Activated naive CD8-positive, alpha-beta T cell treated with anti-CD3 and anti-CD28 coated beads for 36 hours (primary cell): ENCODE measurements at regions not wholly inside any gene's neighbourhood (a gene's known extent, or its start where the extent isn't known, plus 50 kb on each side); places are given as distances from the start of the nearest gene placed in this dataset.

Experiments
- DNase-seq: peaks from one replicate; pipeline ENCODE4 v3.0.0; 2021
- H3K27ac Mint-ChIP-seq: one replicate; pipeline ENCODE4 v1.8.0; 2022; ENCODE audit warnings: mild to moderate bottlenecking, moderate library complexity, mixed read lengths
- H3K27me3 Mint-ChIP-seq: one replicate; pipeline ENCODE4 v1.8.0; 2022; ENCODE audit warnings: mild to moderate bottlenecking, mixed read lengths
- H3K36me3 Mint-ChIP-seq: one replicate; pipeline ENCODE4 v1.8.0; 2021; ENCODE audit warnings: mild to moderate bottlenecking, mixed read lengths
- H3K4me1 Mint-ChIP-seq: one replicate; pipeline ENCODE4 v1.8.0; 2021; ENCODE audit warnings: mixed read lengths
- H3K4me3 Mint-ChIP-seq: one replicate; pipeline ENCODE4 v1.8.0; 2022; ENCODE audit warnings: mild to moderate bottlenecking, moderate library complexity, mixed read lengths
- H3K9me3 Mint-ChIP-seq: one replicate; pipeline ENCODE4 v1.8.0; 2022; ENCODE audit warnings: mixed read lengths

DNA sequence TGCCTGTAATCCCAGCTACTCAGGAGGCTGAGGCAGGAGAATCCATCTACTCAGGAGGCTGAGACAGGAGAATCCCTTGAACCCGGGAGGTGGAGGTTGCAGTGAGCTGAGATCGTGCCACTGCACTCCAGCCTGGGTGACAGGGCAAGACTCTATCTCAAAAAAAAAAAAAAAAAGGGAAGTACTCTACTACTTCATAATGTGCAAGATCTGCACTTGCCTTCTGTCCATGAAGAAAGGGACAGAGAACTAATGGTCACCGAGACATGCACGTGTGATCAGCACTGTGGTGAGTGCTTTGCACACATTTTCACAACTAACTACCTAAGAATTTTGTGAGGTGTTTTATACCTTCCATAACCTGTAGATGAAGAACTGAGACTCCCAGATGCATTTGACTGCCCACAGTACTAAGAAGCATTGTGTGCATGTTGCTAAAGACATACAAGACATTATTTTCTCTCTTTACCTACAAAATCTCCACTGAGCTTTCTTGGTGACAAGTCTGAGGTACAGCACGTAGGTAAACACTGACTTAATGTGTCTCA is 784.8 kb upstream of the ID2 start:
- Mint-ChIP-seq H3K9me3 (no peaks in the 10 kb centered on the region), H3K27me3 (peaks cover 5% of the 10 kb centered on the region), H3K4me1 (peaks cover 11% of the 10 kb centered on the region)

GRCh38 chr2:7899241-7899640 is 782.6 kb upstream of the ID2 start:
- peaks cover 11% of the 10 kb centered on the region for H3K4me1 Mint-ChIP-seq
- no peak overlapping the region for H3K27ac Mint-ChIP-seq
- no peaks in the 10 kb centered on the region for H3K9me3 Mint-ChIP-seq
- H3K27me3 Mint-ChIP-seq, result peaks cover 5% of the 10 kb centered on the region
- no peak for DNase-seq
- H3K4me3 Mint-ChIP-seq, result no peak overlapping the region
- H3K36me3 Mint-ChIP-seq, result no peaks in the 10 kb centered on the region

More for the DNA sequence above, 784.8 kb upstream of the ID2 start:
- Mint-ChIP-seq H3K27ac (no peak overlapping the region), H3K36me3 (no peaks in the 10 kb centered on the region), H3K4me3 (no peak overlapping the region)
- DNase-seq, result no peak

GRCh38 chr2:7899923-7900322 is 781.9 kb upstream of the ID2 start:
- no peak for DNase-seq
- Mint-ChIP-seq H3K9me3 (no peaks in the 10 kb centered on the region), H3K36me3 (no peaks in the 10 kb centered on the region), H3K27me3 (peaks cover 5% of the 10 kb centered on the region), H3K27ac (no peak overlapping the region), H3K4me1 (peaks cover 11% of the 10 kb centered on the region), H3K4me3 (no peak overlapping the region)

- Mint-ChIP-seq H3K4me3 (no peak overlapping the region), H3K27ac (no peak overlapping the region), H3K36me3 (no peaks in the 10 kb centered on the region), H3K9me3 (no peaks in the 10 kb centered on the region), H3K27me3 (peaks cover 5% of the 10 kb centered on the region), H3K4me1 (peaks cover 11% of the 10 kb centered on the region)
- DNase-seq, result no peak
These were observed 781.3 kb upstream of the ID2 start for GRCh38 chr2:7900593-7900992.

GRCh38 chr2:7902251-7902765 is 779.5 kb upstream of the ID2 start:
- DNase-seq, result no peak
- Mint-ChIP-seq H3K4me1 (peaks cover 11% of the 10 kb centered on the region), H3K9me3 (no peaks in the 10 kb centered on the region), H3K4me3 (no peak overlapping the region), H3K27me3 (peaks cover 5% of the 10 kb centered on the region), H3K27ac (no peak overlapping the region), H3K36me3 (no peaks in the 10 kb centered on the region)

DNA sequence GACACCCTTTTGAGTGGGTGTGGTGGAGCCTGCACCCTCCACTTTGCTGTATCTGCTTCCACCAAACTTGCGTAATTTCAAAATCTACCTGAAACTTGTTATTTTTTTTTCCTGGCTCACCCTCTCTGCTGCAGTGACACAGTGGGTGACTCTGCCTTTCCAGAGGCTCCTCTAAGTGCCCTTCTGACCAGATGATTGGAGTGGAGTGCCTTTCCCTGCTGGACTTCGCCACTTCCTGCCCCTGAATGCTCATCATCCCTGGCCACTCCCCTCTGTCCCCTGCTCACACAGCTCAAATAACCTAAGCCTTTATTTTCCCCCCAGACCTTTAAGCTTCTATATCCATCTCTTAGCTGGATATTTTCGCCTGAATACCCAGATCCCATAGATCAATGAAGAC is 777.5 kb upstream of the ID2 start:
- Mint-ChIP-seq H3K36me3 (no peaks in the 10 kb centered on the region), H3K4me3 (no peak overlapping the region), H3K9me3 (peaks cover 1% of the 10 kb centered on the region), H3K4me1 (peaks cover 7% of the 10 kb centered on the region), H3K27ac (no peak overlapping the region), H3K27me3 (peaks cover 5% of the 10 kb centered on the region)
- no peak for DNase-seq

GRCh38 chr2:7905756-7906155 is 776.1 kb upstream of the ID2 start:
- DNase-seq, result no peak

GRCh38 chr2:7906431-7906830 is 775.4 kb upstream of the ID2 start:
- no peaks in the 10 kb centered on the region for H3K36me3 Mint-ChIP-seq
- no peak overlapping the region for H3K27ac Mint-ChIP-seq
- no peaks in the 10 kb centered on the region for H3K4me1 Mint-ChIP-seq

More at GRCh38 chr2:7905756-7906155, 776.1 kb upstream of the ID2 start:
- H3K36me3 Mint-ChIP-seq, result no peaks in the 10 kb centered on the region
- H3K27ac Mint-ChIP-seq, result no peak overlapping the region
- H3K4me1 Mint-ChIP-seq, result peaks cover 2% of the 10 kb centered on the region
- no peak overlapping the region for H3K4me3 Mint-ChIP-seq
- peaks cover 1% of the 10 kb centered on the region for H3K9me3 Mint-ChIP-seq
- peaks cover 3% of the 10 kb centered on the region for H3K27me3 Mint-ChIP-seq

DNA sequence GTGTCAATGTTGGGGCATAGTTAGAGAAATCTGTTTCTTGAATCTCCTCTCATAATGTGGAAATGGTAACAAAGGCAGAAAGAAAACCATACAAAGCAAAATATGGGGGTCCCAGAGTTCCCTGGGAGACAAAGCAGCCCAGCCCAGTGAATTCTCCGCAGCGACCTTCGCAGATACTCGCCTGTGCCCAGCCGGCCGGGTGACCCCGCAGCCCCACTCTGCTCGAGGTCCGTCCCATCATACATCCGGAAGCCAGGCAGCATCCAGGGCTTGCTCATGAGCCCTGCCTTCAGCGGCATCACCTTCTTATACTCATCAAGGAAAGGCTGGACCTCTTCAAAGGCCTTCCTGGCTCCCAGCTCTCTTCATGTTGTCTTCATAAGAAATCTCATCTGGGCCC is 774.8 kb upstream of the ID2 start:
- H3K9me3 Mint-ChIP-seq, result peaks cover 1% of the 10 kb centered on the region
- no peak overlapping the region for H3K4me3 Mint-ChIP-seq
- no peak for DNase-seq
- no peaks in the 10 kb centered on the region for H3K36me3 Mint-ChIP-seq
- H3K27me3 Mint-ChIP-seq, result no peaks in the 10 kb centered on the region
- H3K27ac Mint-ChIP-seq, result no peak overlapping the region
- no peaks in the 10 kb centered on the region for H3K4me1 Mint-ChIP-seq

More at GRCh38 chr2:7906431-7906830, 775.4 kb upstream of the ID2 start:
- peaks cover 1% of the 10 kb centered on the region for H3K9me3 Mint-ChIP-seq
- no peaks in the 10 kb centered on the region for H3K27me3 Mint-ChIP-seq
- no peak overlapping the region for H3K4me3 Mint-ChIP-seq
- no peak for DNase-seq

DNA sequence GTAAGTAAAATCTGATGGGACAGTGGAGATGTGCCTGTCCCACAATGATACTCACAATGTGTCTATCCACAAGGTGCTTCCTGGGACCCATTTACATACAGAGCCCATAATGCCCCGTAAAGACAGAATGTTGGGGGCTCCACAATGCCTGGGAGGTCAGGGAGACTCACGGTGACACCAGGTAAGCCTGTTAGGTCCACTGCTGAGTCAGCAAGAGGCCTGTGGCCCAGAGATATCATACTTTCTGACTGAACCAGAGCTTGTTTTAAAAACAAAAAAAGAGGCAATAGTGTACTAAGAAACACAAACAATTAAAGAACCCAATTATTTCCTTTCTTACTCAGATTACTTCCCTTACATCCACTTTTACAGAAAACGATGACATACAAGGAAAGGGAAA is 771.1 kb upstream of the ID2 start:
- H3K27ac Mint-ChIP-seq, result no peak overlapping the region
- no peaks in the 10 kb centered on the region for H3K4me1 Mint-ChIP-seq

DNA sequence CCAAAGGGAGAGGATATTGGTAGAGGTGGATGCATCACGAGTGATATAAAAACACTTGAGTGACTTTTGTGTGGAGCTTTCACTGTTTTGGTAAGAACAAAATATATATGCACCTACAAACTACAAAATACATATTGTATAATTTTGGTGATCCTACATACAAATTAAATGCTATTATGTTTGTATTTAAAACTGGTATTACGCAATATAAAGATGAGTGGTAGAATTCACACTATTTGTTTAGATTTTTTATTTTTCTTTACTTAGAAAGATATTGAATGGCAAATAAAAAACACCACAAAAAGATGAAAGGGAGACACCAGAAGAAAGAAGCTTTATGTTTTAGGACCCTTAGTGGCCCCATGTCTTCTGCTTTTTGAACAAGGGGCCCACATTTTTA is 770.7 kb upstream of the ID2 start:
- Mint-ChIP-seq H3K4me1 (no peaks in the 10 kb centered on the region), H3K36me3 (no peaks in the 10 kb centered on the region), H3K9me3 (peaks cover 1% of the 10 kb centered on the region), H3K27me3 (no peaks in the 10 kb centered on the region), H3K27ac (no peak overlapping the region), H3K4me3 (no peak overlapping the region)
- DNase-seq, result no peak

More for the DNA sequence above, 771.1 kb upstream of the ID2 start:
- Mint-ChIP-seq H3K36me3 (no peaks in the 10 kb centered on the region), H3K27me3 (no peaks in the 10 kb centered on the region), H3K9me3 (peaks cover 1% of the 10 kb centered on the region), H3K4me3 (no peak overlapping the region)
- no peak for DNase-seq

- no peaks in the 10 kb centered on the region for H3K36me3 Mint-ChIP-seq
- no peaks in the 10 kb centered on the region for H3K27me3 Mint-ChIP-seq
- no peaks in the 10 kb centered on the region for H3K9me3 Mint-ChIP-seq
- H3K4me3 Mint-ChIP-seq, result no peak overlapping the region
- no peaks in the 10 kb centered on the region for H3K4me1 Mint-ChIP-seq
- H3K27ac Mint-ChIP-seq, result no peak overlapping the region
- DNase-seq, result no peak
These were observed 767.9 kb upstream of the ID2 start for GRCh38 chr2:7913974-7914373.

GRCh38 chr2:7915302-7916091 is 766.4 kb upstream of the ID2 start:
- Mint-ChIP-seq H3K4me1 (no peaks in the 10 kb centered on the region), H3K9me3 (no peaks in the 10 kb centered on the region), H3K36me3 (no peaks in the 10 kb centered on the region), H3K4me3 (no peak overlapping the region), H3K27me3 (no peaks in the 10 kb centered on the region), H3K27ac (no peak overlapping the region)
- no peak for DNase-seq

DNA sequence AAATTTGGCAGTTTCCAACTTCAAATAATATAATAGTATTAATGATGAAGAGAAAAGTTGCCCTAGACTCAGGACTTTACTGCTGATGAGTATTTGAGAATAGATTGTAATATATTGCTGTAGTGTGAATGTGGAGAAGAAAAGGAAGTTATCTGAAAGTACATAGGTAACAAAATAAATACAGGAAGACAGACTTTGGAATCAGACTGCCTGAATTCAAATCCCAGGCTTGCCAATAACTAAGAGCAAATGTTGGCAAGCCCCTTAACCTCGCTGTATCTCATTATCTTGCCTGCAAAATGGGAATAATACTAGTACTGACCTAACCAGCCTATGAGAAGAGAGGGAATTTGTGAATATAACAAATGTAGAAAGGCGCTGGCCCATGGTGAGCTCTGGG is 765.2 kb upstream of the ID2 start:
- H3K27me3 Mint-ChIP-seq, result no peaks in the 10 kb centered on the region
- no peak overlapping the region for H3K4me3 Mint-ChIP-seq
- peaks cover under 1% of the 10 kb centered on the region for H3K9me3 Mint-ChIP-seq
- no peaks in the 10 kb centered on the region for H3K36me3 Mint-ChIP-seq
- H3K27ac Mint-ChIP-seq, result no peak overlapping the region
- DNase-seq, result no peak
- no peaks in the 10 kb centered on the region for H3K4me1 Mint-ChIP-seq

DNA sequence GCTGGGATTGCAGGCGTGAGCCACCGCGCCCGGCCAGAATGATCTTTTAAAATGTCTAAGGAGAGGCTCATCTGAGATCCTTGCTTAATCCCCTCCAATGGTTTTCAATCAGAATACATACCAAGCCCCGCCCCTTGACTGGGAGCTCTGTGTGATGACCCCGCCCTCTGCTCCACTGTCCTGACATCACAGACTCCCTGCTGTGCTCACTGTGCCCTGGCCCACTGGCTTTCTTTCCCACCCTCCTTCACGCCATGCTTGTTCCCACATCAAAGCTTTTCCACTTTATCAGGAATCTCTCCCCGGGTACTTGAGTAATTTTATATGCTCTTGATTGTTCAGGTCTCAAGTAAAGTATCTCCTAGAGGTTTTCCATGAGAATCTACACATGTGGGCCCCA is 762.3 kb upstream of the ID2 start:
- H3K9me3 Mint-ChIP-seq, result peaks cover 11% of the 10 kb centered on the region
- H3K4me1 Mint-ChIP-seq, result peaks cover 2% of the 10 kb centered on the region
- H3K36me3 Mint-ChIP-seq, result no peaks in the 10 kb centered on the region
- H3K4me3 Mint-ChIP-seq, result no peak overlapping the region
- H3K27ac Mint-ChIP-seq, result no peak overlapping the region
- DNase-seq, result no peak
- H3K27me3 Mint-ChIP-seq, result no peaks in the 10 kb centered on the region
